ENCODE measurements at regions not wholly inside any gene's neighbourhood (a gene's known extent, or its start where the extent isn't known, plus 50 kb on each side); places are given as distances from the start of the nearest gene placed in this dataset.

DNA sequence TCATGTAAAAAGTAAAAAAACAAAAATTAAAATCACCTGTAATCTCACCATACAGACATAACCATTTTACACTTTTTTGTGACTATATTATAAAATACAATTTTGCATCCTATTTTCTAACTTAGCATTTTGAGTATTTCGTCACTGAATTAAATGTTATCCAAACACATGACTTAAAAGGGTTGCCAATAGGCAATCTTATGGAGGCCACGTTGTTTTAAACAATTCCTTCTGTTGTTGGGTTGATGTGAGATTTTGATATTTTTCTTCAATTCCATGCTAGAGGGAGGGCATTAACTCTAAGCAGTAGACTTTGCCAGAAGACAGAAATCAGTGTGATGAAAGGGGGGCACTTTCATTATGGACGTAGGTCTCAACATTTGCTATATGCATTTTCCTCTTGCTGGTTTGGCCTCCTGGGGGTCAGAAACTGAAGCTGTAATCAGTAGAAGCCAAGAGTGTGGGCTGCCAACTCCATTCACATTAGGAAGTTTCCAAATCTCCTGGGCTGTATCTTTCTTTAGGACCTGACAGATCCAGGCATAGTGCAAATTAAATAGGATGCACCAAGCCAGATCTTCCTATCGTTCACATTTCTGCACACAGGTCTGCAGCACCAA is 614.2 kb upstream of the CLINT1 start:
- no peak for TF ChIP-seq TAF1 (IDR thresholded peaks at IDR 0.05; ENCODE audit: borderline replicate concordance, low read depth, low read length)
- no peak for TF ChIP-seq POLR2AphosphoS5 (IDR thresholded peaks at IDR 0.05; ENCODE audit: low read depth, low read length)
- no peak for TF ChIP-seq POLR2A (IDR thresholded peaks at IDR 0.05; ENCODE audit: low read depth, low read length)

Data from GM12892 (cell line).